HCT116 (cell line): ENCODE measurements at regions not wholly inside any gene's neighbourhood (a gene's known extent, or its start where the extent isn't known, plus 50 kb on each side); places are given as distances from the start of the nearest gene placed in this dataset.

Source experiments
- ATAC-seq: fragments of 200-7000 bp; cut with Tn5 transposase; 2 replicates; pipeline ENCODE4 v1.9.1; 2020; ENCODE audit warnings: mild to moderate bottlenecking, moderate library complexity
- BruUV-seq: library from RNA; stranded (reverse); fragments of 400-500 nt; replicated peaks from 2 replicates; lab custom pipeline; 2021; lab: Mats Ljungman, UMichigan
- CTCF ChIA-PET: fragments of 300-600 bp; sonication (Branson Sonifier 250); formaldehyde crosslinking; loops from one replicate; lab custom pipeline; 2021; ENCODE audit warnings: antibody characterized with exemption; lab: Charles Lee
- POLR2A ChIA-PET: fragments of 300-600, 350-600 bp; sonication (Branson Sonifier 250); formaldehyde crosslinking; loops from one replicate; lab custom pipeline; 2021; ENCODE audit warnings: antibody characterized with exemption; lab: Charles Lee
- RAD21 ChIA-PET, 2 experiments: fragments of 300-600 bp; sonication (Branson Sonifier 250); formaldehyde crosslinking; loops; one replicate each; lab custom pipeline; 2023; ENCODE audit warnings: low total read pairs in 2 of 2; ENCODE audit not compliant: uncharacterized antibody in 2 of 2, unreplicated experiment in 2 of 2, low non-redundant PET in 1 of 2; lab: Charles Lee
- DNase-seq: peaks from one replicate; pipeline ENCODE4 v3.0.0-alpha.2; 2010; ENCODE audit warnings: low read depth, low spot score
- H2AFZ ChIP-seq: fragments of 200-600 bp; shearing (Covaris generic), sonication (generic); 2 replicates; pipeline ENCODE4 v1.6.1; 2017; ENCODE audit warnings: low read depth, mixed run types, mixed read lengths, antibody characterized with exemption, low read length; ENCODE audit not compliant: poor library complexity, severe bottlenecking
- H3K27ac ChIP-seq: 2 replicates; pipeline ENCODE4 v1.5.1; 2012; ENCODE audit warnings: low read depth, low read length
- H3K27me3 ChIP-seq: fragments of 200-600 bp; sonication (generic); 2 replicates; pipeline ENCODE4 v1.6.1; 2016; ENCODE audit warnings: mixed run types, low read length, mixed read lengths; ENCODE audit not compliant: insufficient read depth
- H3K36me3 ChIP-seq, 2 experiments: fragments of 200-500 bp in 1 of 2; fragments of 200-600 bp in 1 of 2; sonication (Bioruptor generic) in 1 of 2; sonication (generic) in 1 of 2; 2 replicates each; pipeline versions ENCODE4 v1.5.1 to v1.6.1; 2014 to 2016; ENCODE audit warnings: low read length in 2 of 2, inconsistent platforms in 1 of 2, mixed read lengths in 1 of 2, mixed run types in 1 of 2; ENCODE audit not compliant: insufficient read depth in 2 of 2, control insufficient read depth in 1 of 2
- H3K4me1 ChIP-seq, 2 experiments: fragments of 200-600 bp in 1 of 2; sonication (generic) in 1 of 2; 2 replicates each; pipeline versions ENCODE4 v1.5.1 to v1.6.1; 2012 to 2017; ENCODE audit warnings: low read length in 2 of 2, inconsistent platforms in 1 of 2, mild to moderate bottlenecking in 1 of 2, mixed read lengths in 1 of 2, mixed run types in 1 of 2, moderate library complexity in 1 of 2; ENCODE audit not compliant: insufficient read depth in 2 of 2, control insufficient read depth in 1 of 2
- H3K4me2 ChIP-seq: fragments of 200-600 bp; sonication (generic); 2 replicates; pipeline ENCODE4 v1.6.1; 2017; ENCODE audit warnings: mixed run types, low read length, mixed read lengths
- H3K4me3 ChIP-seq, 2 experiments: fragments of 200-600 bp in 1 of 2; sonication (generic) in 1 of 2; replicated peaks in 1 of 2; 2 replicates each; pipeline ENCODE4 v1.5.1; 2011 to 2016; ENCODE audit warnings: low read length in 2 of 2, control low read depth in 1 of 2, low read depth in 1 of 2, mild to moderate bottlenecking in 1 of 2, mixed read lengths in 1 of 2, mixed run types in 1 of 2
- H3K79me2 ChIP-seq: fragments of 200-600 bp; sonication (generic); 2 replicates; pipeline ENCODE4 v1.6.1; 2017; ENCODE audit warnings: mild to moderate bottlenecking, mixed run types, low read length, moderate library complexity, mixed read lengths; ENCODE audit not compliant: insufficient read depth
- H3K9ac ChIP-seq: fragments of 200-600 bp; sonication (generic); 2 replicates; pipeline ENCODE4 v1.6.1; 2016; ENCODE audit warnings: low read length, mixed read lengths
- H3K9me2 ChIP-seq: fragments of 200-600 bp; sonication (generic), shearing (Covaris generic); 2 replicates; pipeline ENCODE4 v1.6.1; 2017; ENCODE audit warnings: mixed run types, mild to moderate bottlenecking, moderate library complexity; ENCODE audit not compliant: insufficient read depth
- H3K9me3 ChIP-seq, 2 experiments: fragments of 200-500 bp in 1 of 2; fragments of 200-600 bp in 1 of 2; sonication (Bioruptor generic) in 1 of 2; sonication (generic) in 1 of 2; 2 replicates each; pipeline ENCODE4 v1.6.1; 2014 to 2017; ENCODE audit warnings: low read length in 2 of 2, mixed read lengths in 2 of 2, inconsistent platforms in 1 of 2, low read depth in 1 of 2, mild to moderate bottlenecking in 1 of 2, mixed run types in 1 of 2, moderate library complexity in 1 of 2; ENCODE audit not compliant: control insufficient read depth in 1 of 2, insufficient read depth in 1 of 2
- H4K20me1 ChIP-seq: fragments of 200-600 bp; sonication (generic), shearing (Covaris generic); 2 replicates; pipeline ENCODE4 v1.6.1; 2017; ENCODE audit warnings: mixed run types, mild to moderate bottlenecking, moderate library complexity; ENCODE audit not compliant: insufficient read depth
- ATF3 ChIP-seq: IDR thresholded peaks from 2 replicates; pipeline ENCODE4 v1.6.1; 2012
- CBX3 ChIP-seq: IDR thresholded peaks from 2 replicates; pipeline ENCODE4 v1.6.1; 2012; ENCODE audit warnings: low read depth
- CEBPB ChIP-seq: IDR thresholded peaks from 2 replicates; pipeline ENCODE4 v1.6.1; 2012; ENCODE audit warnings: low read depth
- EGR1 ChIP-seq: IDR thresholded peaks from 2 replicates; pipeline ENCODE4 v1.6.1; 2012; ENCODE audit warnings: low read depth
- ELF1 ChIP-seq: IDR thresholded peaks from 2 replicates; pipeline ENCODE4 v1.6.1; 2012; ENCODE audit warnings: low read depth, borderline replicate concordance
- EZH2 ChIP-seq: fragments of 200-600 bp; sonication (generic); IDR thresholded peaks from 2 replicates; pipeline ENCODE4 v1.6.1; 2017; ENCODE audit warnings: antibody characterized with exemption, mixed run types
- EZH2phosphoT487 ChIP-seq: fragments of 200-600 bp; IDR thresholded peaks from 2 replicates; pipeline ENCODE4 v1.6.1; 2018; ENCODE audit warnings: antibody characterized with exemption, borderline replicate concordance
- FOSL1 ChIP-seq: IDR thresholded peaks from 2 replicates; pipeline ENCODE4 v1.6.1; 2012; ENCODE audit warnings: low read depth
- JUND ChIP-seq: IDR thresholded peaks from 2 replicates; pipeline ENCODE4 v1.6.1; 2012
- MAX ChIP-seq: IDR thresholded peaks from 2 replicates; pipeline ENCODE4 v1.6.1; 2012
- POLR2A ChIP-seq: IDR thresholded peaks from 2 replicates; pipeline ENCODE4 v1.7.0; 2011; ENCODE audit warnings: borderline replicate concordance; ENCODE audit not compliant: insufficient read depth, insufficient read length; ENCODE audit errors: extremely low read depth
- POLR2AphosphoS5 ChIP-seq: IDR thresholded peaks from 2 replicates; pipeline ENCODE4 v1.6.1; 2011; ENCODE audit warnings: mild to moderate bottlenecking, low read depth, low read length, moderate library complexity
- RAD21 ChIP-seq: IDR thresholded peaks from 2 replicates; pipeline ENCODE4 v1.6.1; 2012; ENCODE audit warnings: low read depth, mild to moderate bottlenecking
- REST ChIP-seq: IDR thresholded peaks from 2 replicates; pipeline ENCODE4 v1.6.1; 2012; ENCODE audit warnings: low read depth
- SIN3A ChIP-seq: IDR thresholded peaks from 2 replicates; pipeline ENCODE4 v1.6.1; 2012; ENCODE audit warnings: low read depth
- SP1 ChIP-seq: IDR thresholded peaks from 2 replicates; pipeline ENCODE4 v1.6.1; 2012; ENCODE audit warnings: low read depth
- YY1 ChIP-seq: IDR thresholded peaks from 2 replicates; pipeline ENCODE4 v1.6.1; 2011; ENCODE audit warnings: low read length, low read depth, moderate library complexity, mild to moderate bottlenecking; ENCODE audit not compliant: insufficient replicate concordance; ENCODE audit errors: extremely low read depth
- ZBTB33 ChIP-seq: IDR thresholded peaks from 2 replicates; pipeline ENCODE4 v1.6.1; 2011; ENCODE audit warnings: mild to moderate bottlenecking, low read length, moderate library complexity; ENCODE audit not compliant: insufficient replicate concordance; ENCODE audit errors: extremely low read depth
- ZFX ChIP-seq: fragments of 450-650 bp; IDR thresholded peaks from 2 replicates; pipeline ENCODE4 v1.6.1; 2017
- ZNF274 ChIP-seq: fragments of 200-500 bp; sonication (Bioruptor generic); IDR thresholded peaks from 2 replicates; pipeline ENCODE4 v1.6.1; 2014; ENCODE audit warnings: mild to moderate bottlenecking, low read depth, low read length, inconsistent platforms
- intact Hi-C: fragments of 100-400 bp; cut with micrococcal nuclease; formaldehyde crosslinking; loops from 2 replicates; pipeline ENCODE4 v1.10.0; 2022

GRCh38 chr5:143717400-143717799 lies 94.6 kb upstream of the HMHB1 start:
- H3K4me2 ChIP-seq: no peak overlapping the region
- no peak overlapping the region for H3K9ac ChIP-seq
- no peak overlapping the region for H3K4me3 ChIP-seq
- BruUV-seq: no TSS peak
- DNase-seq (no peak), ATAC-seq (no peak)
- H3K27ac ChIP-seq: no peak overlapping the region
- H3K9me2 ChIP-seq: no peaks in the 10 kb centered on the region
- H3K79me2 ChIP-seq: no peaks in the 10 kb centered on the region
- ChIA-PET RAD21 (no interaction called here), POLR2A (no interaction called here), CTCF (no interaction called here)
- no peaks in the 10 kb centered on the region for H3K36me3 ChIP-seq
- no peak overlapping the region for H2AFZ ChIP-seq
- H3K4me1 ChIP-seq: no peaks in the 10 kb centered on the region
- no peaks in the 10 kb centered on the region for H3K27me3 ChIP-seq
- no peaks in the 10 kb centered on the region for H4K20me1 ChIP-seq
- TF ChIP-seq EZH2phosphoT487 (no peak), YY1 (no peak), RAD21 (no peak), FOSL1 (no peak), POLR2A (no peak), ZFX (no peak), SIN3A (no peak), ZNF274 (no peak), CBX3 (no peak), EZH2 (no peak), ELF1 (no peak), JUND (no peak), CEBPB (no peak), REST (no peak), SP1 (no peak), ZBTB33 (no peak), EGR1 (no peak), POLR2AphosphoS5 (no peak), ATF3 (no peak), MAX (no peak)
- intact Hi-C loops: no loop called here
- H3K9me3 ChIP-seq: no peaks in the 10 kb centered on the region
